Heart left ventricle (tissue), 16 donors: ENCODE measurements at regions not wholly inside any gene's neighbourhood (a gene's known extent, or its start where the extent isn't known, plus 50 kb on each side); places are given as distances from the start of the nearest gene placed in this dataset.

Experiments
- ATAC-seq, 4 donors: fragments of 200-7000 bp; cut with Tn5 transposase; one replicate each; pipeline ENCODE4 v1.9.1; 2020 to 2022; ENCODE audit warnings: moderate library complexity in 4 of 4, mild to moderate bottlenecking in 3 of 4, moderate number of reproducible peaks in 1 of 4
- DNase-seq, 5 donors: peaks; one replicate each; pipeline ENCODE4 v3.0.0-alpha.2; 2020
- H3K27ac ChIP-seq, 12 donors: fragments of 200-600 bp; sonication (generic) in 4 of 12; one replicate each; pipeline versions ENCODE4 v1.5.0 to v1.8.0; 2016 to 2022; ENCODE audit warnings: mild to moderate bottlenecking in 2 of 12
- H3K27me3 ChIP-seq, 9 donors: fragments of 200-600 bp; sonication (generic) in 2 of 9; one replicate each; pipeline versions ENCODE4 v1.5.1 to v1.8.0; 2016 to 2022; ENCODE audit warnings: mild to moderate bottlenecking in 3 of 9
- H3K36me3 ChIP-seq, 9 donors: fragments of 200-600 bp; sonication (generic) in 2 of 9; one replicate each; pipeline versions ENCODE4 v1.5.0 to v1.8.0; 2018 to 2022; ENCODE audit warnings: mild to moderate bottlenecking in 2 of 9
- H3K4me1 ChIP-seq, 12 donors: fragments of 200-600 bp; sonication (generic) in 4 of 12; one replicate each; pipeline versions ENCODE4 v1.5.0 to v1.8.0; 2016 to 2022; ENCODE audit warnings: mild to moderate bottlenecking in 3 of 12
- H3K4me3 ChIP-seq, 12 donors: fragments of 200-600 bp; sonication (generic) in 4 of 12; one replicate each; pipeline versions ENCODE4 v1.5.0 to v1.8.0; 2017 to 2022; ENCODE audit warnings: mild to moderate bottlenecking in 9 of 12, moderate library complexity in 4 of 12
- H3K9me3 ChIP-seq, 12 donors: fragments of 200-600 bp; sonication (generic) in 4 of 12; one replicate each; pipeline versions ENCODE4 v1.5.0 to v1.8.0; 2016 to 2022; ENCODE audit warnings: mild to moderate bottlenecking in 1 of 12
- POLR2A ChIP-seq, 2 donors: fragments of 450-650 bp; IDR thresholded peaks; one replicate each; pipeline ENCODE4 v1.6.1; 2017; ENCODE audit warnings: antibody characterized with exemption in 2 of 2, mild to moderate bottlenecking in 2 of 2, moderate library complexity in 2 of 2
- WGBS, 4 donors: extraction: QIAGEN DNeasy Blood & Tissue Kit in 2 of 4; methylation state at CpG; one replicate each; pipeline versions ENCODE4 v1.1.5 to v1.1.7; 2013 to 2018; 5-methylcytosine and 5-hydroxymethylcytosine counted together
- intact Hi-C, 10 donors: fragments of 100-400 bp; cut with DNase I; formaldehyde crosslinking; loops; one replicate each; pipeline versions ENCODE4 v1.11.1 to v1.14.2; 2022
- TF ChIP-seq, protein P1 (sequence below), 12 donors: fragments of 200-600 bp; sonication (generic) in 4 of 12; IDR thresholded peaks; one replicate each; pipeline versions ENCODE4 v1.5.0 to v1.8.0; 2018 to 2022; ENCODE audit warnings: antibody characterized with exemption in 12 of 12, mild to moderate bottlenecking in 5 of 12
- donor health status: ischemic (EF 13 %, LVEDD 7.1; RV severe dilation, severe dysfunction).
- donor health status: healthy with polysubstance abuse.
- donor health status: DM: no; HTN: yes; CAD: no.
- donor health status: DM: no; HTN: no; CAD: no.
- donor health status: ischemic (EF 25% LVEDD 6.9; RV normal size, moderate dysfunction).
- donor health status: ischemic (EF 25% LVEDD 5.7; RV mildly dilated, moderate dysfunction).
- donor health status: healthy.
- donor health status: DM: yes; HTN: yes; CAD: no.
- donor health status: ischemic (EF 35%, LVEDD 5.7; RV mildly dilated, moderate dysfunction).
- donor health status: nonischemic (EF 11% LVEDD 7.7; RV severe dilation, severe dysfunction).
- donor health status: DM: yes; HTN: yes; CAD: no.
- donor health status: PGD.
- donor health status: ischemic (EF 29% LVEDD 5.4; RV normal size, mild dysfunction).
- donor health status: nonischemic (EF 23%, LVEDD 6.1; RV moderate dilation, normal function).

DNA sequence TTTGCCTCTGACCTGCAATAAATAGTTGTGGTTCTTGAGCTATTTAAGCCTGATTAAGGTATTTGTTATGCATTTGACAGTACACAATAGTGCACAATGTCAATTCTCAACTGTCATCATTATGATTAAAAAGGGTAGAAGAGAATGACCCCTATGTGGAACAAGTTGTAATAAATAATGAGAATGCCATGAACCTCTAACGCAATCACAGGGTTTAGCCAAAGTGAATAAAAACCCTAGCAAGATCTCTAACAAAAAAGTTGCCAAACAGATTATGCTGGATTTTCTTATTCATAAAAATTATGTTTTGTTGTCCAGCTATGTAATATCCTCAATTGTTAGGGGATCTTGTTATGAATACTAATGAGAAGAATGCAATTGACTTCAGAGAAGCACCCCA lies 387.4 kb downstream of the GPAT3 start:
- Histone ChIP-seq H3K27ac (no peak overlapping the region), H3K9me3 (no peaks in the 10 kb centered on the region), H3K27me3 (no peaks in the 10 kb centered on the region), H3K4me3 (no peak overlapping the region), H3K36me3 (no peaks in the 10 kb centered on the region), H3K4me1 (no peaks in the 10 kb centered on the region)
- ATAC-seq, result no peak
- intact Hi-C loops, result no loop called here
- no peak for DNase-seq
- 88 to 96% (median 91%) methylated on average over 1 of the region's 1 CpG for WGBS, 4 donors
- TF ChIP-seq, protein P1, sequence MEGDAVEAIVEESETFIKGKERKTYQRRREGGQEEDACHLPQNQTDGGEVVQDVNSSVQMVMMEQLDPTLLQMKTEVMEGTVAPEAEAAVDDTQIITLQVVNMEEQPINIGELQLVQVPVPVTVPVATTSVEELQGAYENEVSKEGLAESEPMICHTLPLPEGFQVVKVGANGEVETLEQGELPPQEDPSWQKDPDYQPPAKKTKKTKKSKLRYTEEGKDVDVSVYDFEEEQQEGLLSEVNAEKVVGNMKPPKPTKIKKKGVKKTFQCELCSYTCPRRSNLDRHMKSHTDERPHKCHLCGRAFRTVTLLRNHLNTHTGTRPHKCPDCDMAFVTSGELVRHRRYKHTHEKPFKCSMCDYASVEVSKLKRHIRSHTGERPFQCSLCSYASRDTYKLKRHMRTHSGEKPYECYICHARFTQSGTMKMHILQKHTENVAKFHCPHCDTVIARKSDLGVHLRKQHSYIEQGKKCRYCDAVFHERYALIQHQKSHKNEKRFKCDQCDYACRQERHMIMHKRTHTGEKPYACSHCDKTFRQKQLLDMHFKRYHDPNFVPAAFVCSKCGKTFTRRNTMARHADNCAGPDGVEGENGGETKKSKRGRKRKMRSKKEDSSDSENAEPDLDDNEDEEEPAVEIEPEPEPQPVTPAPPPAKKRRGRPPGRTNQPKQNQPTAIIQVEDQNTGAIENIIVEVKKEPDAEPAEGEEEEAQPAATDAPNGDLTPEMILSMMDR (IDR thresholded peaks at IDR 0.05), result no peak

DNA sequence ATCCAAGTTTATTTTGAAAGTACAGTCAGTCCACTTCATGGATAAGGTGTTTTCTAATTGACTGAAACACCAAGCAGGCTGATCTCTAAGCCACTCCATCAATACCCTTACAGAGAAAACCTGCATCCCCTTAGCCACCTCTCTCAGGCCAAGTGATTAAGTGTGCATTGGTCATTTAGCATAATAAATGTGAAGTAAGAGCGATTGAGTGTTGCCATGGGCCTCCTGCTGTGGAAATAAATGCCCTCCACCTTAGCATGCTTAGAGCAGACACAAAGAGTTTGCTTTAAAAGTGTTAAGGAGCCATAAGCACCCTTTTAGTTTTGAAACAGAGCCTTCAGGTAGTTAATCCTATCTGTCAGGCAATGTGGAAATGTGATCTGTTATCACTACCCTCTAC lies 386.5 kb downstream of the GPAT3 start:
- Histone ChIP-seq H3K27ac (no peak overlapping the region), H3K9me3 (no peaks in the 10 kb centered on the region), H3K27me3 (no peaks in the 10 kb centered on the region), H3K36me3 (no peaks in the 10 kb centered on the region), H3K4me1 (no peaks in the 10 kb centered on the region), H3K4me3 (no peak overlapping the region)
- TF ChIP-seq, protein P1 (IDR thresholded peaks at IDR 0.05), result no peak
- no peak for TF ChIP-seq POLR2A (IDR thresholded peaks at IDR 0.05)
- 16 to 41% (median 20%) methylated on average over 1 of the region's 1 CpG for WGBS, 4 donors
- ATAC-seq (no peak), DNase-seq (no peak)
- intact Hi-C loops, result no loop called here

DNA sequence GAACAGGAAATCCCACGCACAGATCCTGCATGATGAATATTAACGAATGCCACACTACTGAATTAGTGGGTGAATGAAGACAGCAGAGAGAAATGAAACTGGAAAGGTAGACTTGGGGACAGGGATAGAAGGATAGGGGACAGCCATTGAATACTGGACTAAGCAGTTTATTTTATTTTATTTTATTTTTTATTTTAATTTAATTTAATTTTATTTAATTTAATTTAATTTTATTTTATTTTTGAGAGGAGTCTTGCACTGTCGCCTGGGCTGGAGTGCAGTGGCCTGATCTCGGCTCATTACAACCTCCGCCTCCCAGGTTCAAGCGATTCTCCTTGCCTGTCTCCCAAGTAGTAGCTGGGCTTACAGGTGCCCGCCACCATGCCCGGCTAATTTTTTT lies 385.2 kb downstream of the GPAT3 start:
- ATAC-seq, result no peak
- no peaks in the 10 kb centered on the region for H3K4me1 ChIP-seq
- H3K27ac ChIP-seq, result no peak overlapping the region
- H3K9me3 ChIP-seq, result no peaks in the 10 kb centered on the region
- WGBS, 4 donors, result 90 to 94% (median 90%) methylated on average over 8 of the region's 8 CpGs
- no peak for DNase-seq
- TF ChIP-seq POLR2A (IDR thresholded peaks at IDR 0.05), result no peak
- TF ChIP-seq, protein P1 (IDR thresholded peaks at IDR 0.05), result no peak
- no peaks in the 10 kb centered on the region for H3K27me3 ChIP-seq
- intact Hi-C loops, result no loop called here
- no peaks in the 10 kb centered on the region for H3K36me3 ChIP-seq
- H3K4me3 ChIP-seq, result no peak overlapping the region

DNA sequence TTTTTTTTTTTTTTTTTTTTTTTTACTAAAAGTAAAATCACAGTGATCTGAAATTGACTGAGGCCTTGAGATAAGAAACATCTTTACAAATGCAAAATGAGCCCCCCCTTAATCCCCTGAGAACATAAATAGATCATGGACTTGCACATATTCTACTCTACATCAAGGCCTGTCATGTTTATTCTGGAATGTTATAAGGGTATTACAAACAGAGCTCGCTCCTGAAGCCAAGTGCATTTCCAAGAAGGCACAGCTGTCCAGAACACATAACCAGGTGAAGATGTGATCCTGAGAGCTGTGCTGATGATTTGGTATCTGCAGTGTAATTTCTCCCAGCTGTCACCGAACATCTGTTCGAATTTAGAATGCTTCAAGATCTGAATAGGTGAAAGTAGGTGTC lies 384.5 kb downstream of the GPAT3 start:
- H3K36me3 ChIP-seq, result no peaks in the 10 kb centered on the region
- H3K4me3 ChIP-seq, result no peak overlapping the region
- intact Hi-C loops, result no loop called here
- no peaks in the 10 kb centered on the region for H3K27me3 ChIP-seq
- no peak for TF ChIP-seq POLR2A (IDR thresholded peaks at IDR 0.05)
- TF ChIP-seq, protein P1 (IDR thresholded peaks at IDR 0.05), result no peak
- ATAC-seq, result no peak
- no peaks in the 10 kb centered on the region for H3K9me3 ChIP-seq
- DNase-seq, result no peak
- WGBS, 4 donors, result 76 to 84% (median 82%) methylated on average over 3 of the region's 3 CpGs
- H3K4me1 ChIP-seq, result no peaks in the 10 kb centered on the region
- no peak overlapping the region for H3K27ac ChIP-seq
